ENCODE measurements at regions not wholly inside any gene's neighbourhood (a gene's known extent, or its start where the extent isn't known, plus 50 kb on each side); places are given as distances from the start of the nearest gene placed in this dataset.

DNA sequence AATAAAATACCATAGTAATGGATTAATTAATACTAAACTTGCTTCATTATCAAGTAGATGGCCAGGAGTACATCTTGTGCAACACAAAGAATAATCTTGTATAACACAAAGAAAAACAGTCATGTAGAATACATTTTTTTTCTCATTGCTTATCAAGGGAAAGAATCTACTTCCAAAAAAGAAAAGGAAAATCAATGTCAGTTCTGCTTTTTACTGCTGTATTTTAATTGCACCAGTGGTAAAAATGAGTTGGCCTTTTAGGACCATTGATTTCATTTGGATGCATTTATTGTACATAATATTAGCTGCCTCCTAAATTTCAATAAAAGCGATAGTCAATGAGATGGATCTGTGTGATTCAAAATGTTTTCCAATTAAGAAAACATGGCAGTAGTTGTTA lies 96.9 kb upstream of the BTBD3 start:
- TF ChIP-seq CTCF (IDR thresholded peaks at IDR 0.05), result no peak
- no peak for TF ChIP-seq POLR2A (IDR thresholded peaks at IDR 0.05)
